H9 (cell line): ENCODE measurements at regions not wholly inside any gene's neighbourhood (a gene's known extent, or its start where the extent isn't known, plus 50 kb on each side); places are given as distances from the start of the nearest gene placed in this dataset.

Experiments
- DNase-seq: peaks from one replicate; pipeline ENCODE4 v3.0.0-alpha.2; 2017
- H2AFZ ChIP-seq: one replicate; pipeline ENCODE4 v1.6.1; 2013; ENCODE audit warnings: mild to moderate bottlenecking, low read length, control low read depth, moderate library complexity
- H2AK5ac ChIP-seq: 2 replicates; pipeline ENCODE4 v1.6.1; 2013; ENCODE audit warnings: low read length, control low read depth, mixed read lengths; ENCODE audit not compliant: insufficient read length
- H2BK120ac ChIP-seq: one replicate; pipeline ENCODE4 v1.6.1; 2013; ENCODE audit warnings: low read depth, mild to moderate bottlenecking, low read length, control low read depth, inconsistent platforms; ENCODE audit not compliant: poor library complexity, severe bottlenecking
- H2BK12ac ChIP-seq: 2 replicates; pipeline ENCODE4 v1.6.1; 2013; ENCODE audit warnings: low read length, control low read depth, mixed read lengths, low read depth; ENCODE audit not compliant: insufficient read length
- H2BK15ac ChIP-seq: 2 replicates; pipeline ENCODE4 v1.6.1; 2013; ENCODE audit warnings: low read depth, low read length, control low read depth
- H2BK20ac ChIP-seq: one replicate; pipeline ENCODE4 v1.6.1; 2013; ENCODE audit warnings: low read depth, mild to moderate bottlenecking, low read length, control low read depth, inconsistent platforms; ENCODE audit not compliant: poor library complexity, severe bottlenecking
- H2BK5ac ChIP-seq: 2 replicates; pipeline ENCODE4 v1.6.1; 2013; ENCODE audit warnings: low read length, control low read depth, mixed read lengths; ENCODE audit not compliant: insufficient read length
- H3K14ac ChIP-seq: 2 replicates; pipeline ENCODE4 v1.6.1; 2013; ENCODE audit warnings: low read length, control low read depth; ENCODE audit not compliant: insufficient read depth
- H3K18ac ChIP-seq: 2 replicates; pipeline ENCODE4 v1.6.1; 2013; ENCODE audit warnings: low read depth, mild to moderate bottlenecking, mixed read lengths, low read length, control low read depth; ENCODE audit not compliant: insufficient read length
- H3K23ac ChIP-seq: 2 replicates; pipeline ENCODE4 v1.6.1; 2013; ENCODE audit warnings: low read length, control low read depth, mixed read lengths, low read depth; ENCODE audit not compliant: insufficient read length
- H3K23me2 ChIP-seq: 2 replicates; pipeline ENCODE4 v1.6.1; 2013; ENCODE audit warnings: low read depth, mild to moderate bottlenecking, mixed read lengths, low read length, control low read depth; ENCODE audit not compliant: insufficient read length, poor library complexity, severe bottlenecking
- H3K27ac ChIP-seq: 2 replicates; pipeline ENCODE4 v1.5.1; 2013; ENCODE audit warnings: low read length, control low read depth, mixed read lengths, low read depth; ENCODE audit not compliant: insufficient read length
- H3K27me3 ChIP-seq: 2 replicates; pipeline ENCODE4 v1.6.1; 2013; ENCODE audit warnings: low read length, control low read depth, inconsistent platforms; ENCODE audit not compliant: insufficient read depth
- H3K4ac ChIP-seq: 2 replicates; pipeline ENCODE4 v1.6.1; 2013; ENCODE audit warnings: low read depth, mild to moderate bottlenecking, control low read depth, inconsistent platforms, low read length, moderate library complexity
- H3K4me1 ChIP-seq: 2 replicates; pipeline ENCODE4 v1.6.1; 2013; ENCODE audit warnings: low read length, control low read depth, inconsistent platforms; ENCODE audit not compliant: insufficient read depth
- H3K4me2 ChIP-seq: 2 replicates; pipeline ENCODE4 v1.6.1; 2013; ENCODE audit warnings: low read length, control low read depth, mixed read lengths; ENCODE audit not compliant: insufficient read length, insufficient read depth
- H3K56ac ChIP-seq: 2 replicates; pipeline ENCODE4 v1.6.1; 2013; ENCODE audit warnings: low read depth, mild to moderate bottlenecking, mixed read lengths, low read length, control low read depth; ENCODE audit not compliant: insufficient read length
- H3K79me1 ChIP-seq: 2 replicates; pipeline ENCODE4 v1.6.1; 2013; ENCODE audit warnings: low read depth, mild to moderate bottlenecking, moderate library complexity, low read length, control low read depth, inconsistent platforms; ENCODE audit not compliant: insufficient read depth, poor library complexity, severe bottlenecking
- H3K79me2 ChIP-seq: 2 replicates; pipeline ENCODE4 v1.6.1; 2013; ENCODE audit warnings: low read length, control low read depth, inconsistent platforms; ENCODE audit not compliant: insufficient read depth
- H3K9ac ChIP-seq: 2 replicates; pipeline ENCODE4 v1.6.1; 2013; ENCODE audit warnings: low read length, control low read depth, mixed read lengths; ENCODE audit not compliant: insufficient read length; ENCODE audit errors: extremely low read depth
- H3K9me3 ChIP-seq: one replicate; pipeline ENCODE4 v1.6.1; 2013; ENCODE audit warnings: low read depth, low read length, inconsistent platforms; ENCODE audit not compliant: control insufficient read depth
- H3T11ph ChIP-seq: one replicate; pipeline ENCODE4 v1.6.1; 2013; ENCODE audit warnings: mild to moderate bottlenecking, low read length, control low read depth, inconsistent platforms
- H4K20me1 ChIP-seq: one replicate; pipeline ENCODE4 v1.6.1; 2013; ENCODE audit not compliant: control insufficient read depth, insufficient read length, insufficient read depth
- H4K5ac ChIP-seq: 2 replicates; pipeline ENCODE4 v1.6.1; 2013; ENCODE audit warnings: low read depth, mild to moderate bottlenecking, mixed read lengths, low read length, control low read depth; ENCODE audit not compliant: insufficient read length
- H4K8ac ChIP-seq: replicated peaks from 2 replicates; pipeline ENCODE4 v1.6.1; 2013; ENCODE audit warnings: low read length, control low read depth, mixed read lengths, low read depth; ENCODE audit not compliant: insufficient read length
- H4K91ac ChIP-seq: 2 replicates; pipeline ENCODE4 v1.6.1; 2013; ENCODE audit warnings: low read depth, mild to moderate bottlenecking, moderate library complexity, mixed read lengths, low read length, control low read depth; ENCODE audit not compliant: insufficient read length
- H3K27ac Mint-ChIP-seq, 3 experiments: 2 replicates in 2 of 3; 3 replicates in 1 of 3; pipeline ENCODE4 v1.8.0; 2020 to 2021; ENCODE audit warnings: mixed read lengths in 3 of 3, mild to moderate bottlenecking in 1 of 3, moderate library complexity in 1 of 3
- H3K27me3 Mint-ChIP-seq: 2 replicates; pipeline ENCODE4 v1.8.0; 2021; ENCODE audit warnings: low read depth, mild to moderate bottlenecking, moderate library complexity, mixed read lengths
- H3K36me3 Mint-ChIP-seq, 3 experiments: 2 replicates in 2 of 3; 3 replicates in 1 of 3; pipeline ENCODE4 v1.8.0; 2020 to 2021; ENCODE audit warnings: low read depth in 3 of 3, mixed read lengths in 3 of 3; ENCODE audit not compliant: insufficient read depth in 1 of 3
- H3K4me1 Mint-ChIP-seq, 2 experiments: 2 replicates each; pipeline ENCODE4 v1.8.0; 2020; ENCODE audit warnings: mixed read lengths in 2 of 2
- H3K4me3 Mint-ChIP-seq, 2 experiments: 2 replicates in 1 of 2; 3 replicates in 1 of 2; pipeline ENCODE4 v1.8.0; 2020 to 2021; ENCODE audit warnings: mild to moderate bottlenecking in 2 of 2, mixed read lengths in 2 of 2, moderate library complexity in 1 of 2
- H3K9me3 Mint-ChIP-seq, 2 experiments: 2 replicates in 1 of 2; 3 replicates in 1 of 2; pipeline ENCODE4 v1.8.0; 2020; ENCODE audit warnings: mild to moderate bottlenecking in 2 of 2, mixed read lengths in 2 of 2, moderate library complexity in 1 of 2
- WGBS: extraction: QIAGEN DNeasy Blood & Tissue Kit; methylation state at CpG from one replicate; pipeline ENCODE4 v1.1.7; 2013; ENCODE audit warnings: missing lambda C conversion rate, low lambda C conversion rate, mixed read lengths; ENCODE audit not compliant: insufficient read length; ENCODE audit errors: extremely low coverage; 5-methylcytosine and 5-hydroxymethylcytosine counted together
- TF ChIP-seq, protein P1 (sequence below): fragments of 200-600 bp; sonication (generic); conservative IDR thresholded peaks from 3 replicates; pipeline ENCODE4 v1.8.0; 2021; ENCODE audit warnings: antibody characterized with exemption, mild to moderate bottlenecking

DNA sequence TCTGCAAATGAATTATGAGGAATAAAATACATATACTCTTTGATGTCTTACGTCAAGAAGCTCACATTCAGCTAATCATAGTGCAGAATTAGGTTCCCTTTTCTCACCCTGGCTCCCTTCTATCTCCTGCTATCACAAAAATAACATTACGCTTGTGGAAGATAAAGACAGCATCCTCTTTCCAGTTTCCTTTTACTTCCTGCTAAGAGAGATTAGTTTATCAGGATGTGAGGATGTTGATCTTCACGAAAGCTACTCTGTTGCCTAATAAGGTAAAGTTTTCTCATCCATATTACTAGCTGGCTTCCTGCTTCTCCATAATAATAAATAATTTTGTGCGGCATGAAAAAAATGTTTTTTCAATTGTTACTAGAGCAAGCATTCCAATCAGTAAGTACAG, 217.7 kb upstream of the DCN start:
- Histone ChIP-seq H3K79me2 (no peaks in the 10 kb centered on the region), H2AK5ac (no peak overlapping the region), H3K56ac (no peak overlapping the region), H4K20me1 (no peaks in the 10 kb centered on the region), H3K27me3 (no peaks in the 10 kb centered on the region), H3K4me1 (no peaks in the 10 kb centered on the region), H2BK15ac (no peak overlapping the region), H2BK120ac (no peak overlapping the region), H3K23me2 (no peaks in the 10 kb centered on the region), H3K27ac (no peak overlapping the region), H4K8ac (no peak overlapping the region), H2BK12ac (no peak overlapping the region), H4K91ac (no peak overlapping the region), H3K79me1 (no peaks in the 10 kb centered on the region), H3K9me3 (no peaks in the 10 kb centered on the region), H2AFZ (no peak overlapping the region), H3T11ph (no peak overlapping the region), H4K5ac (no peak overlapping the region), H3K14ac (no peak overlapping the region), H3K4me2 (no peak overlapping the region), H3K9ac (no peak overlapping the region), H3K4ac (no peak overlapping the region), H2BK5ac (no peak overlapping the region), H3K18ac (no peak overlapping the region), H3K23ac (no peak overlapping the region), H2BK20ac (no peak overlapping the region)
- H3K9me3 Mint-ChIP-seq: peaks cover 8% of the 10 kb centered on the region in 2 experiments; a peak in 4 of 5 replicates
- H3K27ac Mint-ChIP-seq: no peak overlapping the region
- H3K4me1 Mint-ChIP-seq: 0 out of 4 replicates have a peak, but pooled peaks cover 0 to 4% of the 10 kb centered on the region in 2 experiments
- TF ChIP-seq, protein P1, sequence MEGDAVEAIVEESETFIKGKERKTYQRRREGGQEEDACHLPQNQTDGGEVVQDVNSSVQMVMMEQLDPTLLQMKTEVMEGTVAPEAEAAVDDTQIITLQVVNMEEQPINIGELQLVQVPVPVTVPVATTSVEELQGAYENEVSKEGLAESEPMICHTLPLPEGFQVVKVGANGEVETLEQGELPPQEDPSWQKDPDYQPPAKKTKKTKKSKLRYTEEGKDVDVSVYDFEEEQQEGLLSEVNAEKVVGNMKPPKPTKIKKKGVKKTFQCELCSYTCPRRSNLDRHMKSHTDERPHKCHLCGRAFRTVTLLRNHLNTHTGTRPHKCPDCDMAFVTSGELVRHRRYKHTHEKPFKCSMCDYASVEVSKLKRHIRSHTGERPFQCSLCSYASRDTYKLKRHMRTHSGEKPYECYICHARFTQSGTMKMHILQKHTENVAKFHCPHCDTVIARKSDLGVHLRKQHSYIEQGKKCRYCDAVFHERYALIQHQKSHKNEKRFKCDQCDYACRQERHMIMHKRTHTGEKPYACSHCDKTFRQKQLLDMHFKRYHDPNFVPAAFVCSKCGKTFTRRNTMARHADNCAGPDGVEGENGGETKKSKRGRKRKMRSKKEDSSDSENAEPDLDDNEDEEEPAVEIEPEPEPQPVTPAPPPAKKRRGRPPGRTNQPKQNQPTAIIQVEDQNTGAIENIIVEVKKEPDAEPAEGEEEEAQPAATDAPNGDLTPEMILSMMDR: no peak
- H3K27me3 Mint-ChIP-seq: no peaks in the 10 kb centered on the region
- H3K4me3 Mint-ChIP-seq: no peak overlapping the region
- no peak for DNase-seq
- peaks cover 7 to 10% (median 9%) of the 10 kb centered on the region in 3 experiments; a peak in 6 of 7 replicates for H3K36me3 Mint-ChIP-seq
- WGBS: no CpG with 5 or more reads among the region's 4 CpGs
